Right lobe of liver (tissue), 6 donors: ENCODE measurements at regions not wholly inside any gene's neighbourhood (a gene's known extent, or its start where the extent isn't known, plus 50 kb on each side); places are given as distances from the start of the nearest gene placed in this dataset.

Source experiments
- ATAC-seq, 4 donors: fragments of 200-7000 bp; cut with Tn5 transposase; one replicate each; pipeline ENCODE4 v1.9.1; 2020; ENCODE audit warnings: mild to moderate bottlenecking in 4 of 4, moderate library complexity in 4 of 4
- DNase-seq, 3 donors: peaks; one replicate each; pipeline ENCODE4 v3.0.0-alpha.2; 2020
- H3K27ac ChIP-seq, 3 donors: fragments of 200-600 bp; one replicate each; pipeline ENCODE4 v1.8.0; 2022
- H3K27me3 ChIP-seq, 2 donors: fragments of 200-600 bp; one replicate each; pipeline ENCODE4 v1.8.0; 2022
- H3K36me3 ChIP-seq, 4 donors: fragments of 200-600 bp; sonication (generic) in 1 of 4; one replicate each; pipeline versions ENCODE4 v1.5.1 to v1.8.0; 2017 to 2022; ENCODE audit warnings: control low read depth in 1 of 4
- H3K4me1 ChIP-seq, 4 donors: fragments of 200-600 bp; sonication (generic) in 1 of 4; one replicate each; pipeline versions ENCODE4 v1.5.1 to v1.8.0; 2017 to 2022; ENCODE audit warnings: control low read depth in 1 of 4
- H3K4me3 ChIP-seq, 3 donors: fragments of 200-600 bp; one replicate each; pipeline ENCODE4 v1.8.0; 2022
- H3K9me3 ChIP-seq, 4 donors: fragments of 200-600 bp; sonication (generic) in 1 of 4; one replicate each; pipeline versions ENCODE4 v1.5.1 to v1.8.0; 2017 to 2022; ENCODE audit warnings: control low read depth in 1 of 4
- POLR2A ChIP-seq: fragments of 450-650 bp; IDR thresholded peaks from one replicate; pipeline ENCODE4 v1.6.1; 2017; ENCODE audit warnings: antibody characterized with exemption, mild to moderate bottlenecking
- WGBS: methylation state at CpG from one replicate; pipeline ENCODE4 v1.1.6; 2018; ENCODE audit warnings: low coverage, low lambda C conversion rate; ENCODE audit not compliant: insufficient coverage; ENCODE audit errors: missing lambda C conversion rate; 5-methylcytosine and 5-hydroxymethylcytosine counted together
- intact Hi-C, 2 donors: fragments of 100-400 bp; cut with DNase I; formaldehyde crosslinking; loops; one replicate each; pipeline versions ENCODE4 v1.11.2 to v1.14.1; 2022
- TF ChIP-seq, protein P1 (sequence below), 4 donors: fragments of 200-600 bp in 3 of 4; fragments of 450-650 bp in 1 of 4; IDR thresholded peaks; one replicate each; pipeline versions ENCODE4 v1.5.1 to v1.8.0; 2016 to 2022; ENCODE audit warnings: antibody characterized with exemption in 4 of 4, mild to moderate bottlenecking in 2 of 4
- donor health status: DM: no; HTN: yes; CAD: no.
- donor health status: DM: no; HTN: no; CAD: no.
- donor health status: DM: no; HTN: no; CAD: no.
- donor health status: DM: no; HTN: yes; CAD: no.
- donor health status: DM: no; HTN: yes; CAD: no.

DNA sequence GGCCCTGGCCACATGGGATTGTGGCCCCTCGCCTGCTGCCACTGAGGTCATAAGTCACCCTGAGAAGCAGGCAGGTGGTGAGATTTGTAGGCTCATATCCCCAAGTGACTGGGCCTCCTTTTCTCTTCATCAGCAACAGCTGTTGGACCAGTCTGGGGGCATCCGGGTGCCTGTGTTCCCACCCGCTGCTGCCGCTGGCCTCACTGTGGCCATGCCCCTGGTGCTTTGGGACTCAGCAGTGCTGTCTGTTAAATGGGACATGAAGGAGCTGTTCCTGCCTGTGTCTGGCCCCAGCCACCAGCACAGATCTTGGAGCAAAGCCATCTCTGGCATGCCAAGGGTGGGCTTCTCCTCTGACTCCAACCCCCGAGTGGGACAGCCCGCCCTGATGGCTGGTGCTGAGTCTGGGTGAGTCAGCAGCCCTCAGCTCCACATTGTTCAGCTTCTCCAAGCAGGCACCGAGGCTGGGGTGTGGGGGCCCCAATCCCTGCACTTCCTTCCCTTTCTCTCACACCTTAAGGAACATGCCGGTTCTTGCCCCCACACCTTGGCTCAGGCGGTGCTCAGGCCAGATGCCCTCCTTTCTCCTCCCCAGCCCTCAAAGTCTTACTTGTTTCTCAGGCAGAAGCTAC, 207.9 kb downstream of the GLI2 start:
- H3K36me3 ChIP-seq: no peaks in the 10 kb centered on the region
- intact Hi-C loops: no loop called here
- H3K27ac ChIP-seq: no peak overlapping the region
- no peak overlapping the region for H3K4me3 ChIP-seq
- 76% methylated on average over 2 of the region's 9 CpGs for WGBS
- H3K4me1 ChIP-seq: no peaks in the 10 kb centered on the region
- no peak for DNase-seq
- no peak for ATAC-seq
- no peaks in the 10 kb centered on the region for H3K27me3 ChIP-seq
- H3K9me3 ChIP-seq: no peaks in the 10 kb centered on the region
- TF ChIP-seq POLR2A: no peak
- TF ChIP-seq, protein P1, sequence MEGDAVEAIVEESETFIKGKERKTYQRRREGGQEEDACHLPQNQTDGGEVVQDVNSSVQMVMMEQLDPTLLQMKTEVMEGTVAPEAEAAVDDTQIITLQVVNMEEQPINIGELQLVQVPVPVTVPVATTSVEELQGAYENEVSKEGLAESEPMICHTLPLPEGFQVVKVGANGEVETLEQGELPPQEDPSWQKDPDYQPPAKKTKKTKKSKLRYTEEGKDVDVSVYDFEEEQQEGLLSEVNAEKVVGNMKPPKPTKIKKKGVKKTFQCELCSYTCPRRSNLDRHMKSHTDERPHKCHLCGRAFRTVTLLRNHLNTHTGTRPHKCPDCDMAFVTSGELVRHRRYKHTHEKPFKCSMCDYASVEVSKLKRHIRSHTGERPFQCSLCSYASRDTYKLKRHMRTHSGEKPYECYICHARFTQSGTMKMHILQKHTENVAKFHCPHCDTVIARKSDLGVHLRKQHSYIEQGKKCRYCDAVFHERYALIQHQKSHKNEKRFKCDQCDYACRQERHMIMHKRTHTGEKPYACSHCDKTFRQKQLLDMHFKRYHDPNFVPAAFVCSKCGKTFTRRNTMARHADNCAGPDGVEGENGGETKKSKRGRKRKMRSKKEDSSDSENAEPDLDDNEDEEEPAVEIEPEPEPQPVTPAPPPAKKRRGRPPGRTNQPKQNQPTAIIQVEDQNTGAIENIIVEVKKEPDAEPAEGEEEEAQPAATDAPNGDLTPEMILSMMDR (IDR thresholded peaks at IDR 0.05): no peak

DNA sequence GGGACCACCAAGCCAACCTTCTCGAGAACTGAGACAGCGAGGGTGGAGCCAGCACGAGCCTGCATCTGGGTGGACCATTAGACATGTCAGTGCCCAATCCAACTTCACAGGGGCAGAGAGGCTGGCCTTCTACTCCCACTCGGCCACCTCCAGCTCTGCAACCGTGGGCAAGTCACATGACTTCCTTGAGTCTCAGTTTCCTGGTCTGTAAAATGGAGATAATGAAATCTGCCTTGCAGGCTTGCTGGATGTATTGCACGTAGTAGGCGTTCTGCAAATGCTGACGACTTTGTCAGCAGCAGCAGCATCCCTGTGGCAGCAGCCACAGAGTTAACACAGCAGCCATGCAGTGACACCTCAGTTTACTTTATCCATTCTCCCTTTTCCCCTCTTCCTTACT, 208.9 kb downstream of the GLI2 start:
- intact Hi-C loops: no loop called here
- no peaks in the 10 kb centered on the region for H3K27me3 ChIP-seq
- no peaks in the 10 kb centered on the region for H3K36me3 ChIP-seq
- WGBS: 84% methylated on average over 3 of the region's 8 CpGs
- H3K9me3 ChIP-seq: no peaks in the 10 kb centered on the region
- H3K4me1 ChIP-seq: no peaks in the 10 kb centered on the region
- DNase-seq: no peak
- ATAC-seq: no peak
- H3K27ac ChIP-seq: no peak overlapping the region
- TF ChIP-seq POLR2A: no peak
- TF ChIP-seq, protein P1 (IDR thresholded peaks at IDR 0.05): no peak
- no peak overlapping the region for H3K4me3 ChIP-seq

DNA sequence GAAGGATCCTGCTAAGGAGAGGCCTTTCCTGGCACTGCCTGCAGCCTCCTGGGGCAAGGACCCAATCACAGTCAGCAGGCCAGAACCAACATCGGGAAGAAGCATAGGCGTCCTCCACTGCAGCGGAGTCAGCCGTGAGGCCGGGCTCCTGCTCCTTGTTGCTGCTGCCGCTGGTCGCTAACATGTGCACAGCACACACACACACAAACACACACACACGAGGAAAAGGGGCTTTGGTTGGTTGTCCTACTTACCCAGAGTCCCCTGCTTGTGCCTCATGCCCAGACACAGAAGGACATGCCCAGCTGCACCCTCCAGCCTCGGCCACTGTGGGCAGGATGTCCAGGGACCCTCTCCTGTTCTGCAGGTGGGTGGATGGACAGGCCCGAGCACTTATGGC, 209.4 kb downstream of the GLI2 start:
- DNase-seq (no peak), ATAC-seq (no peak)
- TF ChIP-seq, protein P1 (IDR thresholded peaks at IDR 0.05): no peak
- TF ChIP-seq POLR2A: no peak
- Histone ChIP-seq H3K4me1 (no peaks in the 10 kb centered on the region), H3K27me3 (no peaks in the 10 kb centered on the region), H3K36me3 (no peaks in the 10 kb centered on the region), H3K27ac (no peak overlapping the region), H3K9me3 (no peaks in the 10 kb centered on the region), H3K4me3 (no peak overlapping the region)
- intact Hi-C loops: no loop called here
- 38% methylated on average over 2 of the region's 10 CpGs for WGBS

DNA sequence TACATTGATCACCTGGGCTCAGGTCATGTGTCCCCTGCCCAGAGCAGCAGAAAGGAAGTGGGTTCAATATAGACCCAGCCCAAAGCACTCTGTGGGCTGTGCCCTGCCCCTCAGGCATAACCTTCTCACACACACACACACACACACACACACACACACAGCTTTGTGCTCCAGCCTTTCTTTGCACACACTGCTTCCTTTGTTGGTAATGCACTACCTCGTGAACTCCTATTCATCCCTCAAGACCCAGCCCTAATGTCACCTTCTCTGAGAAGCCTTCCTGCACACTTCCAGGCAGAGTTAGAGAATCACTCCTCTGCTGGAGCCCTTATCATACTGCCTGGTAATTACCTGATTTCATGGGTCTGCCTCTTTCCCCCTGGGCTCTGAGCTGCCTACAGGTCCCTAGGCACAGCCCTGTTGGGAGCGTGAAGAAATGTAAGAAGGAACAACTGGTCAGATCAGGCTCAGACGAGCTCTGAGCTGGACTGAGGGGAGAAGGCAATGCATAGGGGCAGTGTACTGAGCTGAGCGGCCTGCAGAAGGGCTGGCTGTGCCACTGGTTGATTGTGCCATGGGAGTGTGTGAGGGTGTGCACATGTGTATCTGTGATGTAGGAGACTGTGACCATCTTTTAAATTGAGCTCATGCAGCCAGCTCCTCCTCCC, 210.3 kb downstream of the GLI2 start:
- no peak for ATAC-seq
- no peak overlapping the region for H3K27ac ChIP-seq
- intact Hi-C loops: no loop called here
- no peak overlapping the region for H3K4me3 ChIP-seq
- no peaks in the 10 kb centered on the region for H3K27me3 ChIP-seq
- 83% methylated on average over 4 of the region's 4 CpGs for WGBS
- H3K9me3 ChIP-seq: no peaks in the 10 kb centered on the region
- no peaks in the 10 kb centered on the region for H3K4me1 ChIP-seq
- no peaks in the 10 kb centered on the region for H3K36me3 ChIP-seq
- no peak for TF ChIP-seq POLR2A
- TF ChIP-seq, protein P1 (IDR thresholded peaks at IDR 0.05): no peak
- DNase-seq: no peak
